DND-41 (cell line): ENCODE measurements at regions not wholly inside any gene's neighbourhood (a gene's known extent, or its start where the extent isn't known, plus 50 kb on each side); places are given as distances from the start of the nearest gene placed in this dataset.

Experiments
- ATAC-seq: fragments of 200-7000 bp; cut with Tn5 transposase; 3 replicates; pipeline ENCODE4 v1.9.1; 2021; ENCODE audit warnings: low read depth; ENCODE audit not compliant: insufficient read depth
- DNase-seq: peaks from one replicate; pipeline ENCODE4 v3.0.0-alpha.2; 2020
- H2AFZ ChIP-seq: 2 replicates; pipeline ENCODE4 v1.6.0; 2012; ENCODE audit warnings: low read depth, low read length
- H3K27ac ChIP-seq: 2 replicates; pipeline ENCODE4 v1.5.1; 2012; ENCODE audit warnings: low read length, inconsistent platforms
- H3K27me3 ChIP-seq: fragments of 200-600 bp; sonication (generic); 2 replicates; pipeline ENCODE4 v1.6.0; 2012; ENCODE audit warnings: low read length, mild to moderate bottlenecking, inconsistent platforms; ENCODE audit not compliant: insufficient read depth, poor library complexity
- H3K36me3 ChIP-seq: 2 replicates; pipeline ENCODE4 v1.5.1; 2012; ENCODE audit warnings: low read length, inconsistent platforms; ENCODE audit not compliant: insufficient read depth
- H3K4me1 ChIP-seq: 2 replicates; pipeline ENCODE4 v1.5.1; 2012; ENCODE audit warnings: mild to moderate bottlenecking, low read length; ENCODE audit not compliant: insufficient read depth
- H3K4me2 ChIP-seq: 2 replicates; pipeline ENCODE4 v1.6.0; 2012; ENCODE audit warnings: mild to moderate bottlenecking, moderate library complexity, low read length, inconsistent platforms; ENCODE audit not compliant: insufficient read depth
- H3K4me3 ChIP-seq, 2 experiments: fragments of 200-600 bp in 1 of 2; shearing (Covaris generic) in 1 of 2; 2 replicates each; pipeline ENCODE4 v1.5.1; 2012 to 2016; ENCODE audit warnings: inconsistent platforms in 2 of 2, low read length in 2 of 2, mild to moderate bottlenecking in 2 of 2, low read depth in 1 of 2, moderate library complexity in 1 of 2
- H3K79me2 ChIP-seq: 2 replicates; pipeline ENCODE4 v1.6.0; 2012; ENCODE audit warnings: low read length, inconsistent platforms; ENCODE audit not compliant: insufficient read depth
- H3K9ac ChIP-seq: 2 replicates; pipeline ENCODE4 v1.6.0; 2012; ENCODE audit warnings: low read depth, mild to moderate bottlenecking, inconsistent platforms, low read length, moderate library complexity
- H3K9me3 ChIP-seq: 2 replicates; pipeline ENCODE4 v1.5.1; 2012; ENCODE audit warnings: low read length, moderate library complexity, mild to moderate bottlenecking, inconsistent platforms; ENCODE audit not compliant: insufficient read depth, severe bottlenecking
- H4K20me1 ChIP-seq: 2 replicates; pipeline ENCODE4 v1.6.0; 2012; ENCODE audit warnings: low read length; ENCODE audit not compliant: insufficient read depth
- EZH2 ChIP-seq: IDR thresholded peaks from 3 replicates; pipeline ENCODE4 v1.6.1; 2012; ENCODE audit warnings: borderline replicate concordance, low read depth, mild to moderate bottlenecking, moderate library complexity, low read length, inconsistent platforms; ENCODE audit not compliant: severe bottlenecking
- TF ChIP-seq, protein P1 (sequence below): IDR thresholded peaks from 2 replicates; pipeline ENCODE4 v1.5.1; 2012; ENCODE audit warnings: borderline replicate concordance, low read length, moderate library complexity, mild to moderate bottlenecking; ENCODE audit not compliant: poor library complexity, severe bottlenecking; ENCODE audit errors: extremely low read depth

DNA sequence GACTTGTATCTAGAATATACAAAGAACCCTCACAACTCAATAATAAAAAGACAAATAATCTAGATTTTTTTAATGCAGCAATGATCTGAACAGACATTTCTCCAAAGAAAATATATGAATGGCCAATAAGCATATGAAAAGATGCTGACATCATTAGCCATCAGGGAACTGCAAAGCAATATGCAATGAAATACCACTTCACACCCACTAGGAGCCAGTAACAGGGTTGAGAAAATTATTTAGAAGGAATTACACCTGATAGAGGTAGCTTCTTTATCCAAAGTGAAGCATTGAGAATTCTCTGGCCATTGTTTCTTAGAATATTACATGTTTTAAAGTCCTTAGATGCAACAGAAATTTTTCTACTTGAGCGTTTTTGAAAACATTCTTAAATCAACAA, 316.9 kb downstream of the KCNN2 start:
- ATAC-seq (no peak), DNase-seq (no peak)
- Histone ChIP-seq H3K36me3 (no peaks in the 10 kb centered on the region), H3K27me3 (no peaks in the 10 kb centered on the region), H3K4me3 (no peak overlapping the region), H4K20me1 (no peaks in the 10 kb centered on the region), H3K4me1 (no peaks in the 10 kb centered on the region), H2AFZ (no peak overlapping the region), H3K79me2 (no peaks in the 10 kb centered on the region), H3K4me2 (no peak overlapping the region), H3K9ac (no peak overlapping the region), H3K9me3 (no peaks in the 10 kb centered on the region), H3K27ac (no peak overlapping the region)
- TF ChIP-seq, protein P1, sequence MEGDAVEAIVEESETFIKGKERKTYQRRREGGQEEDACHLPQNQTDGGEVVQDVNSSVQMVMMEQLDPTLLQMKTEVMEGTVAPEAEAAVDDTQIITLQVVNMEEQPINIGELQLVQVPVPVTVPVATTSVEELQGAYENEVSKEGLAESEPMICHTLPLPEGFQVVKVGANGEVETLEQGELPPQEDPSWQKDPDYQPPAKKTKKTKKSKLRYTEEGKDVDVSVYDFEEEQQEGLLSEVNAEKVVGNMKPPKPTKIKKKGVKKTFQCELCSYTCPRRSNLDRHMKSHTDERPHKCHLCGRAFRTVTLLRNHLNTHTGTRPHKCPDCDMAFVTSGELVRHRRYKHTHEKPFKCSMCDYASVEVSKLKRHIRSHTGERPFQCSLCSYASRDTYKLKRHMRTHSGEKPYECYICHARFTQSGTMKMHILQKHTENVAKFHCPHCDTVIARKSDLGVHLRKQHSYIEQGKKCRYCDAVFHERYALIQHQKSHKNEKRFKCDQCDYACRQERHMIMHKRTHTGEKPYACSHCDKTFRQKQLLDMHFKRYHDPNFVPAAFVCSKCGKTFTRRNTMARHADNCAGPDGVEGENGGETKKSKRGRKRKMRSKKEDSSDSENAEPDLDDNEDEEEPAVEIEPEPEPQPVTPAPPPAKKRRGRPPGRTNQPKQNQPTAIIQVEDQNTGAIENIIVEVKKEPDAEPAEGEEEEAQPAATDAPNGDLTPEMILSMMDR: no peak
- no peak for TF ChIP-seq EZH2

DNA sequence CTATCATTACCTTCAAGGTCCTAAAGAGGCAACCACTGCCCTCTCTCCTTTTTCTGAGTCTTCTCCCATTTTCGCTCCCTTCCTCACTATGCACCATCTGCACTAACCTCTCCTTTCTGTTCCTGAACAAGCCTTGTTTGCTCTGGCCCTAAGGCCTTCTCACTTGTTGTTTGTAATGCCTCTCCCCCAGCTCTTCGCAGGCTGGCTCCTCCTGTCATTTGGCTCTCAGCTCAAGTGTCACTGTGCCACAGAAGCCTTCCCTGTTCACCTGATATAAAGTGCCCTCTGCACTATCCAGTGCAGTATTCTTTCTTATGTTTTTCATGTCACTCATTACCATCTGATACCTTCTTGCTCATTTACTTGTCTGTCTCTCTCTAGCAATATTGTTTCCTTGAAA, 303.7 kb downstream of the KCNN2 start:
- Histone ChIP-seq H3K4me1 (no peaks in the 10 kb centered on the region), H3K9ac (no peak overlapping the region), H3K9me3 (no peaks in the 10 kb centered on the region), H3K79me2 (no peaks in the 10 kb centered on the region), H3K4me2 (no peak overlapping the region), H3K27me3 (no peaks in the 10 kb centered on the region), H3K36me3 (no peaks in the 10 kb centered on the region), H4K20me1 (no peaks in the 10 kb centered on the region), H3K4me3 (no peak overlapping the region), H3K27ac (no peak overlapping the region), H2AFZ (no peak overlapping the region)
- DNase-seq (no peak), ATAC-seq (no peak)
- TF ChIP-seq EZH2: no peak
- TF ChIP-seq, protein P1: no peak

- Histone ChIP-seq H3K79me2 (no peaks in the 10 kb centered on the region), H3K9ac (no peak overlapping the region), H3K4me3 (no peak overlapping the region), H3K9me3 (no peaks in the 10 kb centered on the region), H2AFZ (no peak overlapping the region), H4K20me1 (no peaks in the 10 kb centered on the region), H3K4me2 (no peak overlapping the region), H3K27me3 (no peaks in the 10 kb centered on the region), H3K27ac (no peak overlapping the region), H3K4me1 (no peaks in the 10 kb centered on the region), H3K36me3 (no peaks in the 10 kb centered on the region)
- DNase-seq (no peak), ATAC-seq (no peak)
- TF ChIP-seq, protein P1: no peak
- no peak for TF ChIP-seq EZH2
These were observed 298.9 kb downstream of the KCNN2 start for GRCh38 chr5:114660791-114661190.

DNA sequence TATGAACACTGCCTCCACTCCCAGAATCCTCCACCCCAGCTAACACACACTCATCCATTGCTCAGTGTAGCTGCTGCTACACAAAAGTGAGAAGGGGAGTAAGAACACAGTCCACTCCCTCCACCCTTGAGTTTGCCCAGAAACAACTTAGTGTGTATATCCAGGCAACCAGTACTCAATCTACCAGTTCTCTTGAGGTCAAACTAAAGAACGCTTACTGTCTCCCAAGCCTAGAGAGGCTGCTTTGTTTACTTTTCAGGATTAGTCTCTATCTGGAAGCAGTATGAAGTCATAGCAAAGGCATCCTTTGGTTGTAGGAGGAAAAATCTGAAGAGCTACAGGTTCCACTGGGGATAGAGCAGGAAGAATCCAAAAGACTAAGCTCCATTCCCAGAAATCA, 296.3 kb downstream of the KCNN2 start:
- DNase-seq (no peak), ATAC-seq (no peak)
- Histone ChIP-seq H2AFZ (no peak overlapping the region), H3K9me3 (no peaks in the 10 kb centered on the region), H3K36me3 (no peaks in the 10 kb centered on the region), H3K27me3 (no peaks in the 10 kb centered on the region), H3K9ac (no peak overlapping the region), H3K4me2 (no peak overlapping the region), H4K20me1 (no peaks in the 10 kb centered on the region), H3K4me1 (no peaks in the 10 kb centered on the region), H3K4me3 (no peak overlapping the region), H3K79me2 (no peaks in the 10 kb centered on the region), H3K27ac (no peak overlapping the region)
- TF ChIP-seq EZH2: no peak
- TF ChIP-seq, protein P1: no peak
